ENCODE measurements at regions not wholly inside any gene's neighbourhood (a gene's known extent, or its start where the extent isn't known, plus 50 kb on each side); places are given as distances from the start of the nearest gene placed in this dataset.
"Not testable (repeated sequence)": the region's sequence is repeated elsewhere in the genome, so short reads cannot be mapped to it uniquely, and the experiment has no call there.

- no peak for DNase-seq (ENCODE audit: low read depth in 2 of 2)
These were observed 2290.1 kb downstream of the TP53TG3F start for GRCh38 chr16:35749253-35750141.

DNA sequence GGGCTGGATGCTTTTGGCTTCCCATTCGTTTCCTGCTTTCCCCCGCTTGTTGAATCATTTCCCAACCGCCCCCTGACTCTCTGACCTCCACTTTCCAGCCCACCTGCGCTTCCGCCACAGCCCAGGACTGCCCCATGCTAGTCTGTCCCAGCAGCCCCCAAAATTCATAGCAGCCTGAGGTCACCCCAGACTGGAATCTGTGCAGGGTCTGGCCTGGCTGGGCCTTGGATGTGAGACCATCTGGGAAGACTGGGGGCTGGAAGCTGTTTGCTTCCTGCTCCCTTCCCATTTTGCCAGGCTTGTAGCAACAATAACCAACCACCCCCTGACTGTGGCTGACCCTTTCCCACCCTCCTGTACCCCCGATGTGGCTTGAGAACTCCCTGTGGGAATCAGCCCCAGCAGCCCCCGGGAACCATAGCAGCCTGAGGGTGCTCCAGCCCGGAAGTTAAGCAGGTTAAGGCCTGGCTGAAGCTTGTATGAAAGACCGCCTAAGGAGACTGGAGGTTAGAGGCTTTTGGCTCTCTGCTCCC, 2290.8 kb downstream of the TP53TG3F start:
- DNase-seq (ENCODE audit: low read depth in 2 of 2): no peak

DNA sequence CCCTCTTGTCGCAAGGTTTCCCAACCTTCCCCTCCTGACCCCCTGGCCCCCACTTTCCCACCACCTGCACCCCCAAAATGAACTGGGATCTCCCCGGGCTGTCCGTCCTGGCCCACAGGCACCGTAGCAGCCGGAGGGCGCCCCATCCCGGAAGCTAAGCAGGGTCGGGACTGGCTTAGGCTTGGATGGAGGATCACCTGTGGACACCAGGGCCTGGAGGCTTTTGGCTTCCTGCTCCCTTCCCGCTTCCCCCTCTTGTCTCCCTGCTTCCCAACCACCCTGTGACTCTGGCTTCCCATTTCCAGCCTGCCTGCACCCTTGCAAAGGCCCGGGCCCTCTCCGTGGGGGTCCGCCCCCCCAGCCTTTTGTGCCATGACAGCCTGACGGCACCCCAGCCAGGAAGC, 2291.3 kb downstream of the TP53TG3F start:
- no peak for DNase-seq (ENCODE audit: low read depth in 2 of 2)

GRCh38 chr16:35751191-35751941, 2292.0 kb downstream of the TP53TG3F start:
- no peak for DNase-seq (ENCODE audit: low read depth in 2 of 2)

DNA sequence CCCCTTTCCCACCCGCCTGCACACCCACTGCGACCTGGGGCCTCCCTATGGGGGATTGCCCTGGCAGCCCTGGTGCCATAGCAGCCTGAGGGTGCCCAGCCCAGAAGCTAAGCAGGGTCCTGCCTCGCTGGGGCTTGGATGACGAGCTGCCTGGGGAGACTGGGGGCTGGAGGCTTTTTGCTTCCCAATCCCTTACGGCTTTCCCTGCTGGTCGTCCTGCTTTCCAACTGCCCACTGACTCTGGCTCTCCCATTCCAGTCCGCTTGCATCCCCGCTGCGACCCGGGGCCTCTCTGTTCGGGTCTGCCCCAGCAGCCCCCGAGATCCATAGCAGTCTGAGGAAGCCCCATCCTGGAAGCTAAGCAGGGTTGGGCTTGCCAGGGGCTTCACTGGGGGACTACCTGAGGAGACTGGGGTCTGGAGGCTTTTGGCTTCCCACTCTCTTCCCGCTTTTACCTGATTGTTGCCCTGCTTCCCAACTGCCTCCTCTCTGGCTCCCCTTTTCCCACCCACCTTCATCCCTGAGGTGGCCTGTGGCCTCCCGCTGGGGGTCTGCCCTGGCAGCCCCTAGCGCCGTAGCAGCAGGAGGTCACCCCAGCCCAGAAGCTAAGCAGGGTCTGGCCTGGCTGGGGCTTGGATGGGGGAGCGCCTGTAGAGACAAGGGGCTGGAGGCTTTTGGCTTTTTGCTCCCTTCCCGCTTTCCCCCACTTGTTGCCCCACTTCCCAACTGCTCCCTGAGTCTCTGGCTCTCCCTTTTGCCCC, 2292.8 kb downstream of the TP53TG3F start:
- no peak for DNase-seq (ENCODE audit: low read depth in 2 of 2)

- DNase-seq (ENCODE audit: low read depth in 2 of 2): no peak
These were observed 2293.6 kb downstream of the TP53TG3F start for GRCh38 chr16:35752773-35753558.

GRCh38 chr16:35753559-35754390, 2294.4 kb downstream of the TP53TG3F start:
- DNase-seq (ENCODE audit: low read depth in 2 of 2): no peak

GRCh38 chr16:35754391-35755369, 2295.3 kb downstream of the TP53TG3F start:
- DNase-seq (ENCODE audit: low read depth in 2 of 2): no peak

DNA sequence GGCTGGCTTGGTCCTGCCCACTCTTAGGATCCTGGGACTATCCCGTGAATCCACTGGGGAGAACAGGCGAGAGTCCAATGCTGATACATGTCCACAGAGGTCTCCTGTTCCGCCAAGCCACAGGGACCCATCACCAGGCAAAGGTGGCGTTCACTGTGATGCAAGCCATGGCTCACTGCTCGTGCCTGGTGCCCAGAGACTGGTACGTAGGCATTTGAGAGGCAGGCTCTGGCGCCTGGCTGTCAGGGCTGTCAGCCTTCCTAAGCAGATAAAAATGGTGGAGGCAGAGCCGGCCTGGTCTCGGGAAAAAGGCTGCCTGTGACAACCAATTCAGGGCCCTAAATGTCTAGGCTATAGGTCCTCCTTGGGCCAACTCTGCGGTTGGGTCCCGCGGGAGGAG, 2329.0 kb downstream of the TP53TG3F start:
- no peak for DNase-seq (ENCODE audit: low read depth in 2 of 2)

DNA sequence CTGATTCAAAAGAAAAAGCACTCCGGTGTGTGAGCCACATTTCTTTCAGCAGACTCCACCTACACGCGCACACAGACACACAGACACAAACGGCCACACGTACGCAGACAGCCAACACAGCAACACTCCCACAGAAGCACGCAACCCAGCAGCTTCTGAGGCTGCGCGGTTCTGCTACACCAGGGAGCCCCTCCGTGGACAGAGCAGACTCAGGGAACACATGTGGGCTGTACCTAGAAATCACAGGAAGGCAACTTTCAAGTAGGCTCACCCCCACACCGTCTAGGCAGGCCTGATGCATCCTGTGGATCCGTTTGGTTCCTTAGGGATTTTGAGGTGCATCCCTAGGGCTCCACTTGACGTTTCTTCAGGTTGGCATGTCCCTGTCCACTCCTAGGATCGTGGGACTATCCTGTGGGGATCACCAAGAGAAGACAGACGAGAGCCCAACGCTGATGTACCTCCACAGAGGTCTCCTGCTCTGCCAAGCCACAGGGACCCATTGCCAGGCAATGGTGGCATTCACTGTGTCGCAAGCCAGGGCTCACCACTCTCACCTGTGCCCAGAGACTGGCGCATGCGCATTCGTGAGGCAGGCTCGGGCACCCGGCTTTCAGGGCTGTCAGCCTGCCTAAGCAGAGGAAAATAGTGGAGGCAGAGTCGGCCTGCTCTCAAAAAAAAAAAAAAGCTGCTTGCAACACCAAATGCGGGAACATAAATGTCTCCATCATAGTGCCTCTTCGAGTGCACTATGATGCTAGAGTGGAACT, 2333.3 kb downstream of the TP53TG3F start:
- no peak for DNase-seq (ENCODE audit: low read depth in 2 of 2)

GRCh38 chr16:35793601-35794000, 2334.2 kb downstream of the TP53TG3F start:
- no peak for DNase-seq (ENCODE audit: low read depth in 2 of 2)

DNA sequence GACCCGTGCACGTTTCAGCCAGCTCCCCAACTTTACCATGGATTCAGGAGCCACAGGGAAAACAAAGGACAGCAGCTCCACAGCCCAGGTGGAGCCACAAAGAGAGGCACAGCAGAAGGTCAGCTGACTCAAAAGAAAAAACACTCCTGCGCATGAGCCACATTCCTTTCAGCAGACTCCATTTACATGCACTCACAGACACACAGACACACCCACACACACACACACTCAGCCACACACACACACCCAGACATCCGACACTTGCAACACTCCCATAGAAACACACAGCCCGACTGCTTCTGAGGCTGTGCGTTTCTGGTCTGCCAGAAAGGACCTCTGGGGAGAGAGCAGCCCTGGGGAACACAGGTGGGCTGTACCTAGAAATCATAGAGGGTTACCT, 2335.5 kb downstream of the TP53TG3F start:
- no peak for DNase-seq (ENCODE audit: low read depth in 2 of 2)

- no peak for DNase-seq (ENCODE audit: low read depth in 2 of 2)
These were observed 2336.1 kb downstream of the TP53TG3F start for GRCh38 chr16:35795361-35796029.

DNA sequence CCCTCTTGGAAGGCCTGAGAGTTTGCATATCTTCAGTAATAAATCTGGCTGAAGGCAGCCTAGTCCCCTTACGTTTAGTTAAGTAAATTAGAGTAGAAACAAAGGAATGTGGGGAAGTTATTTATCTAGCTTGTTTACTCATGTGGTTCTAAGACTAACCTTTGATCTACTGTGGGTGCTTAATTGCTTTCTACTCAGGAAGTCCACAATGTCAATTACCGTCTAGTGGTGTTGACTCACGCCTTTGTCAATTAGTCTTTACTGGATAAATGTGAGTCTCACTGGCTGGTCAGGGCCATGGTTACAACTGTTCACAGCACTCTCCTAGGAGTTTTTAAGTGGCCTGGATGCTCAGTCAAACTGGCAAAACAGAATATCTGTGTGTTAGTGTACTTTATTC, 2338.4 kb downstream of the TP53TG3F start:
- DNase-seq (ENCODE audit: low read depth in 2 of 2): no peak

DNA sequence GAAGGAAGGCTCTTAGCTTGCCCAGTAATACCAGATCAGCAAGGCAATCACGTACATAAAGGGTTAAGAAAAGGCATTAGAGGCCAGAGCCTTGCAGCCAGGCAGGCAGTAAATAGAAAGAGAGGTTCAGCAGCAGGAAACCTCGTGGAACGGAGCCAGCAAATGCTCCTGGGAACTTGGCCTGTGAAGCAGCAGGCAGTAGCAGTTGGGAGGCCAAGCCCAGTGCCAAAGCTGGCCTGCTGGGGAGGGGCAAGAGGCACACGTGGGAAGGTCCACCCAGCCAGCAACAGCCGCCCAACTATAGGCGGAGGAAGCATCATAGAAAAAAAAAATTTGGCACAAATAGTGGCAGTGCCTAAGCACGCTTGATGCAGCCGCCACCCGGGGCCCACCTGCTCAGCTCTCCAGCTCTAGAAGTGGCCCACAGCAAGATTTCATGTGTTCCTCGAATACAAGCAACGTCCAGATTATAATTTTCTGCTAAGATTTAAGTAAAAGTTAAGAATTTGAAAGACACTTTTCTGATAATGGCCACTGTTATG, 2339.5 kb downstream of the TP53TG3F start:
- DNase-seq (ENCODE audit: low read depth in 2 of 2): no peak

- not testable (repeated sequence) for DNase-seq (ENCODE audit: low read depth in 2 of 2)
These were observed 2345.1 kb downstream of the TP53TG3F start for GRCh38 chr16:35804465-35804864.

GRCh38 chr16:35823342-35823741, 2363.9 kb downstream of the TP53TG3F start:
- DNase-seq (ENCODE audit: low read depth in 2 of 2): no peak
